ENCODE measurements at regions not wholly inside any gene's neighbourhood (a gene's known extent, or its start where the extent isn't known, plus 50 kb on each side); places are given as distances from the start of the nearest gene placed in this dataset.

DNA sequence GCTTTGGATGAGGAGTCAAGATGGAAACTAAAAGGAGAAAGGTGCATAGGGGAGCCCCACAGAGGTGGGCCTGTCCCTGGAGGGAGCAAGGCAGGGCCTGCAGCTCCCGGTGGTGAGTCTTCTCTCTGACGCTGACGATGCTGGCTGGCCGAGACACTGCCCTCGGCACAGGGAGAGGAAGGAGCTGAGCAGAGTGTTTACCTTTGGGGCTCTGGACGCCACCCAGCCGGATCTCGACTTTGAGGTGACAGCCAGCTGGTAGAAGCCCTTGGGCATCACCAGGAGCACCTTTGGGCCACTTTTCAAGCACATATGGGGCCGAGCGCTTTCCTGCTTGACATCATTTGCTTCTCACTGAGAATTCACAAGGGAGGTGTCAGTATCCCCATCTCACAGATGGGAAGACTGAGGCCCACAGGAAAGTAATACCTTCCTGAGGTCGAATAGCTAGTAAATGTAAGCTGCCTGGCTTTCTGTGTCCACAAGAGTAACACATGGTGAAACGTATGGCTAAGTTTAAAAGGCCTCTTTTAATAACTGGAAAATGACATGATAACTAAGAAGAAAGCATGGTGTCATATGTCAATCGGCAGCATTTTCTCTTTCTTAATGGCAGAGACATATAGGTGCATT, 294.3 kb upstream of the TNRC6C start:
- Histone ChIP-seq H4K91ac (ENCODE audit: low read depth, low read length, poor library complexity) (no peak overlapping the region), H3K4me2 (ENCODE audit: insufficient read depth, low read length, poor library complexity, severe bottlenecking) (no peak overlapping the region), H3K14ac (ENCODE audit: low read length) (no peak overlapping the region), H2BK5ac (ENCODE audit: low read length) (no peak overlapping the region), H3K9ac (ENCODE audit: low read depth, low read length, poor library complexity) (no peak overlapping the region), H3K79me1 (ENCODE audit: low read depth, low read length) (no peaks in the 10 kb centered on the region), H3K36me3 (replicated peaks in 1 of 2; ENCODE audit: control insufficient read depth in 2 of 2, insufficient read depth in 2 of 2, low read length in 2 of 2) (no peaks in the 10 kb centered on the region), H3K4ac (ENCODE audit: low read length) (no peak overlapping the region), H2AK5ac (ENCODE audit: low read depth, low read length) (no peak overlapping the region), H3K4me1 (ENCODE audit: control insufficient read depth in 2 of 2, insufficient read depth in 1 of 2, low read depth in 1 of 2, low read length in 2 of 2) (no peaks in the 10 kb centered on the region), H4K8ac (ENCODE audit: low read depth, low read length) (no peak overlapping the region), H3K23ac (ENCODE audit: low read depth, low read length, poor library complexity) (no peak overlapping the region), H2AFZ (ENCODE audit: low read length) (no peak overlapping the region), H3K27me3 (ENCODE audit: control insufficient read depth in 3 of 3, insufficient read depth in 3 of 3, low read depth in 1 of 3, low read length in 3 of 3) (no peaks in the 10 kb centered on the region), H3K27ac (replicated peaks; ENCODE audit: low read length) (no peak overlapping the region), H2BK12ac (ENCODE audit: low read length) (no peak overlapping the region), H2BK15ac (ENCODE audit: low read length) (no peak overlapping the region), H3K4me3 (ENCODE audit: low read length in 2 of 2) (no peak overlapping the region), H3K18ac (ENCODE audit: low read length) (no peak overlapping the region), H2BK120ac (ENCODE audit: low read depth, low read length) (no peak overlapping the region), H3K9me3 (replicated peaks in 1 of 2; ENCODE audit: control insufficient read depth in 2 of 2, insufficient read depth in 1 of 2, low read depth in 1 of 2, low read length in 2 of 2) (peaks cover 5 to 7% of the 10 kb centered on the region in 2 donors)
- no peak for DNase-seq (ENCODE audit: low spot score)
- no CpG with 5 or more reads among the region's 13 CpGs for WGBS, 2 donors (ENCODE audit: extremely low coverage in 2 of 2, insufficient read length in 2 of 2, insufficient replicate concordance in 1 of 2)

DNA sequence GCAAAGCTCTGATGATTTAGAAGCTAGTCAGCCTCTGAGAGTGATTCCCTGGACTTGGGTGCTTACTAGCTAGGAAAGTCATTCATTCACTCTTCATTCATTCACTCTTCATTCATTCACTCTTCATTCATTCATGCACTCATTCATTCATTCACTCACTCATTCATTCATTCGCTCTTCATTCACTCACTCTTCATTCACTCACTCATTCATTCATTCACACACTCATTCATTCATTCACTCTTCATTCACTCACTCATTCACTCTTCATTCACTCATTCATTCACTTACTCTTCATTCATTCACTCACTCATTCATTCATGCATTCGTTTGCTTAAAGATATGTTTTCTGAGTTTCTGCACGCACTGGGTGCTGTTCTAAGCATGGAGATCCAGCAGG, 292.7 kb upstream of the TNRC6C start:
- WGBS, 2 donors (ENCODE audit: extremely low coverage in 2 of 2, insufficient read length in 2 of 2, insufficient replicate concordance in 1 of 2), result 100% methylated on average over 1 of the region's 3 CpGs; no CpG with 5 or more reads in 1 of the 2 donors
- no peak overlapping the region for H2BK120ac ChIP-seq (ENCODE audit: low read depth, low read length)
- peaks cover 5 to 7% of the 10 kb centered on the region in 2 donors for H3K9me3 ChIP-seq (replicated peaks in 1 of 2; ENCODE audit: control insufficient read depth in 2 of 2, insufficient read depth in 1 of 2, low read depth in 1 of 2, low read length in 2 of 2)
- H3K18ac ChIP-seq (ENCODE audit: low read length), result no peak overlapping the region
- H3K27ac ChIP-seq (replicated peaks; ENCODE audit: low read length), result no peak overlapping the region
- no peaks in the 10 kb centered on the region for H3K27me3 ChIP-seq (ENCODE audit: control insufficient read depth in 3 of 3, insufficient read depth in 3 of 3, low read depth in 1 of 3, low read length in 3 of 3)
- H3K79me1 ChIP-seq (ENCODE audit: low read depth, low read length), result no peaks in the 10 kb centered on the region
- H3K9ac ChIP-seq (ENCODE audit: low read depth, low read length, poor library complexity), result no peak overlapping the region
- H4K91ac ChIP-seq (ENCODE audit: low read depth, low read length, poor library complexity), result no peak overlapping the region
- no peak overlapping the region for H4K8ac ChIP-seq (ENCODE audit: low read depth, low read length)
- H3K4me1 ChIP-seq (ENCODE audit: control insufficient read depth in 2 of 2, insufficient read depth in 1 of 2, low read depth in 1 of 2, low read length in 2 of 2), result no peaks in the 10 kb centered on the region
- no peak overlapping the region for H3K4me3 ChIP-seq (ENCODE audit: low read length in 2 of 2)
- no peak overlapping the region for H2BK12ac ChIP-seq (ENCODE audit: low read length)
- H3K36me3 ChIP-seq (replicated peaks in 1 of 2; ENCODE audit: control insufficient read depth in 2 of 2, insufficient read depth in 2 of 2, low read length in 2 of 2), result no peaks in the 10 kb centered on the region
- H3K23ac ChIP-seq (ENCODE audit: low read depth, low read length, poor library complexity), result no peak overlapping the region
- no peak overlapping the region for H3K4me2 ChIP-seq (ENCODE audit: insufficient read depth, low read length, poor library complexity, severe bottlenecking)
- no peak overlapping the region for H2AK5ac ChIP-seq (ENCODE audit: low read depth, low read length)
- H3K4ac ChIP-seq (ENCODE audit: low read length), result no peak overlapping the region
- H3K14ac ChIP-seq (ENCODE audit: low read length), result no peak overlapping the region
- H2AFZ ChIP-seq (ENCODE audit: low read length), result no peak overlapping the region
- DNase-seq (ENCODE audit: low spot score), result no peak
- H2BK5ac ChIP-seq (ENCODE audit: low read length), result no peak overlapping the region
- H2BK15ac ChIP-seq (ENCODE audit: low read length), result no peak overlapping the region

DNA sequence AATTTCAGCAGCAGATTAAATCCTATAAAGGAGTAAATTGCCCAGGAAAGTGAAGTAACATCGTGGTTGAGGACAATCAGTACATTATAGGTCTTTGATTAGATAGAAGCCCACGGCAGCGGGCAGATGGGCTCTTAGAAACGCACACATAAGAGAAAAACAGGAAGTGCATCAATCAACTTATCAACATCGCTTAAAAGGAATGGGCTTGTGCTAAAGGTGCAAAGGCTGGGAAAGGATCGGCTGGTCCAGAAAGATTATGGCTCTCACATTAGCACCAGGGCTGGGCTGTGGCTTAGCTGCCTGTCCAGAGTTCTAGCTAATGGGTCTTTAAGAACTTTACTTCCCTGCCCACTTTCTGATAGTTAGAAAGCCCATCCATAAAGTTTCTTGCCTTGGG, 292.0 kb upstream of the TNRC6C start:
- no peak overlapping the region for H2BK5ac ChIP-seq (ENCODE audit: low read length)
- no peak for DNase-seq (ENCODE audit: low spot score)
- no peak overlapping the region for H2AFZ ChIP-seq (ENCODE audit: low read length)
- WGBS, 2 donors (ENCODE audit: extremely low coverage in 2 of 2, insufficient read length in 2 of 2, insufficient replicate concordance in 1 of 2), result no CpG with 5 or more reads among the region's 6 CpGs
- no peak overlapping the region for H3K18ac ChIP-seq (ENCODE audit: low read length)
- H3K36me3 ChIP-seq (replicated peaks in 1 of 2; ENCODE audit: control insufficient read depth in 2 of 2, insufficient read depth in 2 of 2, low read length in 2 of 2), result no peaks in the 10 kb centered on the region
- H3K9me3 ChIP-seq (replicated peaks in 1 of 2; ENCODE audit: control insufficient read depth in 2 of 2, insufficient read depth in 1 of 2, low read depth in 1 of 2, low read length in 2 of 2), result peaks cover 5 to 7% of the 10 kb centered on the region in 2 donors
- no peak overlapping the region for H3K9ac ChIP-seq (ENCODE audit: low read depth, low read length, poor library complexity)
- no peak overlapping the region for H4K91ac ChIP-seq (ENCODE audit: low read depth, low read length, poor library complexity)
- H3K23ac ChIP-seq (ENCODE audit: low read depth, low read length, poor library complexity), result no peak overlapping the region
- no peak overlapping the region for H2AK5ac ChIP-seq (ENCODE audit: low read depth, low read length)
- no peak overlapping the region for H3K4me3 ChIP-seq (ENCODE audit: low read length in 2 of 2)
- H3K4ac ChIP-seq (ENCODE audit: low read length), result no peak overlapping the region
- H3K14ac ChIP-seq (ENCODE audit: low read length), result no peak overlapping the region
- H3K79me1 ChIP-seq (ENCODE audit: low read depth, low read length), result no peaks in the 10 kb centered on the region
- H2BK120ac ChIP-seq (ENCODE audit: low read depth, low read length), result no peak overlapping the region
- H4K8ac ChIP-seq (ENCODE audit: low read depth, low read length), result no peak overlapping the region
- no peak overlapping the region for H3K4me2 ChIP-seq (ENCODE audit: insufficient read depth, low read length, poor library complexity, severe bottlenecking)
- no peak overlapping the region for H2BK12ac ChIP-seq (ENCODE audit: low read length)
- no peak overlapping the region for H2BK15ac ChIP-seq (ENCODE audit: low read length)
- H3K27ac ChIP-seq (replicated peaks; ENCODE audit: low read length), result no peak overlapping the region
- H3K27me3 ChIP-seq (ENCODE audit: control insufficient read depth in 3 of 3, insufficient read depth in 3 of 3, low read depth in 1 of 3, low read length in 3 of 3), result no peaks in the 10 kb centered on the region
- no peaks in the 10 kb centered on the region for H3K4me1 ChIP-seq (ENCODE audit: control insufficient read depth in 2 of 2, insufficient read depth in 1 of 2, low read depth in 1 of 2, low read length in 2 of 2)

DNA sequence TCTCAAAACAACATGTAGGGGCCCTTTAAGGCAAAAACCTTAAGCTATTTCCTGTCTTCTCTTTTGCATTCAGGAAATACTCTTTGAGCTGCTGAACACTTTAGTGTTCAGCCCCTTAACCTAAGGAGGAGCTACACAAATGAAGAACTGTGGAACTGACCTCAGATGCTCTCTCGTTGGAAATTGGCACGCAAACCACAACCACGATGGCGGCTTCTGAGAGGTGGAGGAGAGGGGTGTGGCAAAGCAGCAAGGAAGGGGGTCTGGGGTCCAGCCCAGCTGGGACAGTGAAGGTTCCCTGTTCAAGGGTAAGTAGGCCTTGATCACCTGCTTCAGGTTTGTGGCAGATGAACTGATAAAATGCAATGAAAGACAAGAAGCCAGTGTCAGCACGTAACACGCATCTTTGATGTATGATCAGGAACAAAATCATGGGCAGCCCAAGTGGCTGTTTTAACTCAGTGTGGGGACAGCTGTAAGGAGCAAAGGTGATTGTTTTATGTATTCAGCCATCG, 291.6 kb upstream of the TNRC6C start:
- Histone ChIP-seq H4K91ac (ENCODE audit: low read depth, low read length, poor library complexity) (no peak overlapping the region), H3K9ac (ENCODE audit: low read depth, low read length, poor library complexity) (no peak overlapping the region), H3K14ac (ENCODE audit: low read length) (no peak overlapping the region), H2AK5ac (ENCODE audit: low read depth, low read length) (no peak overlapping the region), H2BK5ac (ENCODE audit: low read length) (no peak overlapping the region), H3K4me2 (ENCODE audit: insufficient read depth, low read length, poor library complexity, severe bottlenecking) (no peak overlapping the region), H3K4me1 (ENCODE audit: control insufficient read depth in 2 of 2, insufficient read depth in 1 of 2, low read depth in 1 of 2, low read length in 2 of 2) (no peaks in the 10 kb centered on the region), H3K27ac (replicated peaks; ENCODE audit: low read length) (no peak overlapping the region), H3K36me3 (replicated peaks in 1 of 2; ENCODE audit: control insufficient read depth in 2 of 2, insufficient read depth in 2 of 2, low read length in 2 of 2) (no peaks in the 10 kb centered on the region), H2BK12ac (ENCODE audit: low read length) (no peak overlapping the region), H2BK120ac (ENCODE audit: low read depth, low read length) (no peak overlapping the region), H3K9me3 (replicated peaks in 1 of 2; ENCODE audit: control insufficient read depth in 2 of 2, insufficient read depth in 1 of 2, low read depth in 1 of 2, low read length in 2 of 2) (peaks cover 5 to 7% of the 10 kb centered on the region in 2 donors), H4K8ac (ENCODE audit: low read depth, low read length) (no peak overlapping the region), H2AFZ (ENCODE audit: low read length) (no peak overlapping the region), H2BK15ac (ENCODE audit: low read length) (no peak overlapping the region), H3K27me3 (ENCODE audit: control insufficient read depth in 3 of 3, insufficient read depth in 3 of 3, low read depth in 1 of 3, low read length in 3 of 3) (no peaks in the 10 kb centered on the region), H3K79me1 (ENCODE audit: low read depth, low read length) (no peaks in the 10 kb centered on the region), H3K23ac (ENCODE audit: low read depth, low read length, poor library complexity) (no peak overlapping the region), H3K18ac (ENCODE audit: low read length) (no peak overlapping the region), H3K4me3 (ENCODE audit: low read length in 2 of 2) (no peak overlapping the region), H3K4ac (ENCODE audit: low read length) (no peak overlapping the region)
- DNase-seq (ENCODE audit: low spot score), result no peak
- no CpG with 5 or more reads among the region's 7 CpGs for WGBS, 2 donors (ENCODE audit: extremely low coverage in 2 of 2, insufficient read length in 2 of 2, insufficient replicate concordance in 1 of 2)
